WTC11 (cell line): ENCODE measurements at regions not wholly inside any gene's neighbourhood (a gene's known extent, or its start where the extent isn't known, plus 50 kb on each side); places are given as distances from the start of the nearest gene placed in this dataset.

Source experiments
- ATAC-seq: fragments of 200-7000 bp; cut with Tn5 transposase; 2 replicates; pipeline ENCODE4 v1.10.0; 2021; ENCODE audit warnings: mild to moderate bottlenecking, moderate library complexity
- CTCF ChIA-PET: fragments of 300-600 bp; sonication (Branson Sonifier 250); formaldehyde crosslinking; loops from one replicate; lab custom pipeline; 2021; ENCODE audit warnings: antibody characterized with exemption; lab: Charles Lee
- POLR2A ChIA-PET: fragments of 350-600 bp; sonication (Branson Sonifier 250); formaldehyde crosslinking; loops from one replicate; lab custom pipeline; 2021; ENCODE audit warnings: antibody characterized with exemption; lab: Charles Lee
- DNase-seq: peaks from one replicate; pipeline ENCODE4 v3.0.0; 2021; ENCODE audit warnings: low spot score
- H3K27ac Mint-ChIP-seq: 2 replicates; pipeline ENCODE4 v1.8.0; 2021; ENCODE audit warnings: mixed read lengths
- H3K27me3 Mint-ChIP-seq: 2 replicates; pipeline ENCODE4 v1.8.0; 2021; ENCODE audit warnings: low read depth, mild to moderate bottlenecking, moderate library complexity, mixed read lengths
- H3K36me3 Mint-ChIP-seq: 2 replicates; pipeline ENCODE4 v1.8.0; 2021; ENCODE audit warnings: mixed read lengths
- H3K4me1 Mint-ChIP-seq: 2 replicates; pipeline ENCODE4 v1.8.0; 2022; ENCODE audit warnings: mixed read lengths
- H3K4me3 Mint-ChIP-seq: 2 replicates; pipeline ENCODE4 v1.8.0; 2021; ENCODE audit warnings: mild to moderate bottlenecking, moderate library complexity, mixed read lengths
- H3K9me3 Mint-ChIP-seq: 2 replicates; pipeline ENCODE4 v1.8.0; 2021; ENCODE audit warnings: mixed read lengths
- AR ChIP-seq: fragments of 250-450 bp; sonication (Bioruptor Pico); IDR thresholded peaks from 2 replicates; pipeline ENCODE4 v1.9.0; 2021; ENCODE audit warnings: mild to moderate bottlenecking
- CDX4 ChIP-seq: fragments of 250-450 bp; sonication (Bioruptor Pico); IDR thresholded peaks from 2 replicates; pipeline ENCODE4 v1.9.0; 2021; ENCODE audit warnings: moderate library complexity, mild to moderate bottlenecking, inconsistent platforms, borderline replicate concordance
- CREB1 ChIP-seq: sonication (generic); formaldehyde crosslinking; IDR thresholded peaks from 2 replicates; pipeline ENCODE4 v1.8.0; 2023; ENCODE audit warnings: mild to moderate bottlenecking, missing genetic modification reagents
- ESRRA ChIP-seq: sonication (generic); formaldehyde crosslinking; IDR thresholded peaks from 2 replicates; pipeline ENCODE4 v1.8.1; 2022; ENCODE audit warnings: mild to moderate bottlenecking, missing genetic modification reagents, borderline replicate concordance
- FOXP4 ChIP-seq: sonication (generic); formaldehyde crosslinking; IDR thresholded peaks from 2 replicates; pipeline ENCODE4 v1.8.0; 2022; ENCODE audit warnings: mild to moderate bottlenecking, missing genetic modification reagents
- GRHL2 ChIP-seq: fragments of 250-450 bp; sonication (Bioruptor Pico); IDR thresholded peaks from 2 replicates; pipeline ENCODE4 v1.8.0; 2022; ENCODE audit warnings: mild to moderate bottlenecking, moderate library complexity; ENCODE audit not compliant: insufficient replicate concordance, severe bottlenecking
- HMGA2 ChIP-seq: fragments of 250-450 bp; sonication (Bioruptor Pico); IDR thresholded peaks from 2 replicates; pipeline ENCODE4 v1.4.0; 2021; ENCODE audit warnings: mild to moderate bottlenecking, moderate library complexity
- HMGXB4 ChIP-seq: sonication (generic); formaldehyde crosslinking; IDR thresholded peaks from 2 replicates; pipeline ENCODE4 v1.8.1; 2023; ENCODE audit warnings: mild to moderate bottlenecking, moderate library complexity, missing genetic modification reagents
- MLX ChIP-seq: sonication (generic); formaldehyde crosslinking; IDR thresholded peaks from 2 replicates; pipeline ENCODE4 v1.8.1; 2023; ENCODE audit warnings: mild to moderate bottlenecking, missing genetic modification reagents, moderate library complexity
- MXD4 ChIP-seq: fragments of 250-450 bp; sonication (Bioruptor Pico); IDR thresholded peaks from 2 replicates; pipeline ENCODE4 v1.8.0; 2021; ENCODE audit warnings: mild to moderate bottlenecking, moderate library complexity, borderline replicate concordance
- NR1H2 ChIP-seq: sonication (generic); formaldehyde crosslinking; IDR thresholded peaks from 2 replicates; pipeline ENCODE4 v1.9.0; 2021; ENCODE audit warnings: mild to moderate bottlenecking, moderate library complexity, missing genetic modification reagents
- RELA ChIP-seq: sonication (generic); formaldehyde crosslinking; IDR thresholded peaks from 2 replicates; pipeline ENCODE4 v1.8.1; 2022; ENCODE audit warnings: missing genetic modification reagents, mild to moderate bottlenecking, borderline replicate concordance
- SMAD4 ChIP-seq: sonication (generic); formaldehyde crosslinking; IDR thresholded peaks from 2 replicates; pipeline ENCODE4 v1.8.0; 2022; ENCODE audit warnings: mild to moderate bottlenecking, missing genetic modification reagents
- TCF7 ChIP-seq: sonication (generic); formaldehyde crosslinking; IDR thresholded peaks from 2 replicates; pipeline ENCODE4 v1.8.0; 2022; ENCODE audit warnings: mild to moderate bottlenecking, low read depth, missing genetic modification reagents, moderate library complexity
- TP53 ChIP-seq: sonication (generic); formaldehyde crosslinking; IDR thresholded peaks from 2 replicates; pipeline ENCODE4 v1.8.1; 2023; ENCODE audit warnings: mild to moderate bottlenecking, missing genetic modification reagents
- ZNF281 ChIP-seq: sonication (generic); formaldehyde crosslinking; IDR thresholded peaks from 2 replicates; pipeline ENCODE4 v1.8.0; 2023; ENCODE audit warnings: mild to moderate bottlenecking, missing genetic modification reagents
- ZNF317 ChIP-seq: sonication (generic); formaldehyde crosslinking; IDR thresholded peaks from 2 replicates; pipeline ENCODE4 v1.8.1; 2023; ENCODE audit warnings: low read depth, mild to moderate bottlenecking, moderate library complexity, missing genetic modification reagents, borderline replicate concordance
- ZNF396 ChIP-seq: fragments of 250-450 bp; sonication (Bioruptor Pico); IDR thresholded peaks from 2 replicates; pipeline ENCODE4 v1.8.0; 2021; ENCODE audit warnings: mild to moderate bottlenecking, moderate library complexity, borderline replicate concordance
- ZNF532 ChIP-seq: fragments of 250-450 bp; sonication (Bioruptor Pico); IDR thresholded peaks from 2 replicates; pipeline ENCODE4 v1.9.0; 2021; ENCODE audit warnings: mild to moderate bottlenecking, borderline replicate concordance

GRCh38 chr18:25651553-25651952, 299.6 kb upstream of the ZNF521 start (continued):
- TF ChIP-seq CDX4 (CRISPR knock-in tag), result no peak

GRCh38 chr18:25650201-25650941, 298.4 kb upstream of the ZNF521 start:
- no peak for ATAC-seq
- CTCF ChIA-PET, result no interaction called here
- H3K27ac Mint-ChIP-seq, result no peak overlapping the region
- no peak for DNase-seq
- TF ChIP-seq MXD4 (CRISPR knock-in tag), result no peak
- TF ChIP-seq CREB1 (CRISPR knock-in tag), result no peak
- TF ChIP-seq ZNF317, result no peak
- no peak for TF ChIP-seq ZNF281 (CRISPR knock-in tag)
- no peak for TF ChIP-seq ESRRA (CRISPR knock-in tag)
- no peak for TF ChIP-seq HMGXB4 (CRISPR knock-in tag)
- TF ChIP-seq RELA, result no peak
- no peak for TF ChIP-seq TCF7 (CRISPR knock-in tag)
- TF ChIP-seq FOXP4 (CRISPR knock-in tag), result no peak
- TF ChIP-seq SMAD4, result no peak
- TF ChIP-seq ZNF532 (CRISPR knock-in tag), result no peak
- no peak for TF ChIP-seq AR
- TF ChIP-seq GRHL2 (CRISPR knock-in tag), result no peak
- TF ChIP-seq HMGA2 (CRISPR knock-in tag), result no peak
- TF ChIP-seq NR1H2 (CRISPR knock-in tag), result no peak
- TF ChIP-seq MLX (CRISPR knock-in tag), result no peak
- no peak for TF ChIP-seq ZNF396 (CRISPR knock-in tag)
- TF ChIP-seq TP53 (CRISPR knock-in tag), result no peak
- peaks cover 36% of the 10 kb centered on the region for H3K9me3 Mint-ChIP-seq
- H3K4me3 Mint-ChIP-seq, result no peak overlapping the region
- 0 out of 2 replicates have a peak, but pooled peaks cover 2% of the 10 kb centered on the region for H3K36me3 Mint-ChIP-seq
- no peaks in the 10 kb centered on the region for H3K27me3 Mint-ChIP-seq
- H3K4me1 Mint-ChIP-seq, result peaks cover 25% of the 10 kb centered on the region
- POLR2A ChIA-PET, result no interaction called here
